Fibroblast of lung (primary cell): ENCODE measurements at regions not wholly inside any gene's neighbourhood (a gene's known extent, or its start where the extent isn't known, plus 50 kb on each side); places are given as distances from the start of the nearest gene placed in this dataset.

Experiments
- CTCF ChIP-seq, 2 donors: IDR thresholded peaks in 1 of 2; conservative IDR thresholded peaks in 1 of 2; 1 replicate in 1 of 2; 2 replicates in 1 of 2; pipeline ENCODE4 v1.5.1; 2011 to 2012; ENCODE audit warnings: low read length in 2 of 2, control low read depth in 1 of 2, inconsistent platforms in 1 of 2, low read depth in 1 of 2, mild to moderate bottlenecking in 1 of 2
- EZH2 ChIP-seq: IDR thresholded peaks from 2 replicates; pipeline ENCODE4 v1.5.1; 2012; ENCODE audit warnings: low read length, control low read depth, mild to moderate bottlenecking; ENCODE audit errors: missing control alignments

- TF ChIP-seq CTCF (conservative IDR thresholded peaks at IDR 0.05 in 1 of 2, IDR thresholded peaks at IDR 0.05 in 1 of 2; ENCODE audit: low read depth in 1 of 2, low read length in 2 of 2) (no peak), EZH2 (no peak)
Measured at GRCh38 chr7:106476751-106477150, 184.2 kb downstream of the CCDC71L start.
